Heart right ventricle (tissue), 16 donors: ENCODE measurements at regions not wholly inside any gene's neighbourhood (a gene's known extent, or its start where the extent isn't known, plus 50 kb on each side); places are given as distances from the start of the nearest gene placed in this dataset.

Experiments
- ATAC-seq, 8 donors: fragments of 200-7000 bp; cut with Tn5 transposase; one replicate each; pipeline ENCODE4 v1.9.1; 2020; ENCODE audit warnings: mild to moderate bottlenecking in 8 of 8, moderate library complexity in 8 of 8, moderate number of reproducible peaks in 1 of 8
- DNase-seq, 2 donors: peaks; one replicate each; pipeline ENCODE4 v3.0.0-alpha.2; 2020
- H3K27ac ChIP-seq, 10 donors: fragments of 200-600 bp; sonication (generic) in 2 of 10; one replicate each; pipeline versions ENCODE4 v1.5.0 to v1.8.0; 2020 to 2022; ENCODE audit warnings: mild to moderate bottlenecking in 3 of 10
- H3K27me3 ChIP-seq, 7 donors: fragments of 200-600 bp; one replicate each; pipeline ENCODE4 v1.8.0; 2021 to 2022; ENCODE audit warnings: mild to moderate bottlenecking in 2 of 7
- H3K36me3 ChIP-seq, 9 donors: fragments of 200-600 bp; sonication (generic) in 1 of 9; one replicate each; pipeline versions ENCODE4 v1.5.0 to v1.8.0; 2020 to 2022; ENCODE audit warnings: mild to moderate bottlenecking in 2 of 9
- H3K4me1 ChIP-seq, 9 donors: fragments of 200-600 bp; sonication (generic) in 1 of 9; one replicate each; pipeline versions ENCODE4 v1.5.0 to v1.8.0; 2020 to 2022; ENCODE audit warnings: mild to moderate bottlenecking in 4 of 9
- H3K4me3 ChIP-seq, 10 donors: fragments of 200-600 bp; sonication (generic) in 2 of 10; one replicate each; pipeline versions ENCODE4 v1.5.0 to v1.8.0; 2020 to 2022; ENCODE audit warnings: mild to moderate bottlenecking in 7 of 10, moderate library complexity in 2 of 10
- H3K9me3 ChIP-seq, 11 donors: fragments of 200-600 bp in 10 of 11; sonication (generic) in 2 of 11; one replicate each; pipeline versions ENCODE4 v1.5.0 to v1.8.0; 2013 to 2022; ENCODE audit warnings: mild to moderate bottlenecking in 2 of 11, control low read depth in 1 of 11, moderate library complexity in 1 of 11
- WGBS, 2 donors: extraction: QIAGEN DNeasy Blood & Tissue Kit; methylation state at CpG; one replicate each; pipeline ENCODE4 v1.1.7; 2013; ENCODE audit warnings: inconsistent platforms in 1 of 2; 5-methylcytosine and 5-hydroxymethylcytosine counted together
- intact Hi-C, 10 donors: fragments of 100-400 bp; cut with DNase I; formaldehyde crosslinking; loops; one replicate each; pipeline versions ENCODE4 v1.11.1 to v1.14.2; 2022
- TF ChIP-seq, protein P1 (sequence below), 9 donors: fragments of 200-600 bp; sonication (generic) in 2 of 9; IDR thresholded peaks; one replicate each; pipeline versions ENCODE4 v1.5.0 to v1.8.0; 2021 to 2022; ENCODE audit warnings: antibody characterized with exemption in 9 of 9, mild to moderate bottlenecking in 5 of 9, moderate library complexity in 1 of 9
- donor health status: Arrhythmogenic right ventricular cardiomyopathy.
- donor health status: ischemic (EF 13 %, LVEDD 7.1; RV severe dilation, severe dysfunction).
- donor health status: healthy with polysubstance abuse.
- donor health status: DM: no; HTN: yes; CAD: no.
- donor health status: DM: no; HTN: no; CAD: no.
- donor health status: ischemic (EF 25% LVEDD 6.9; RV normal size, moderate dysfunction).
- donor health status: ischemic (EF 25% LVEDD 5.7; RV mildly dilated, moderate dysfunction).
- donor health status: healthy.
- donor health status: DM: yes; HTN: yes; CAD: no.
- donor health status: Ischemic cardiomyopathy.
- donor health status: ischemic (EF 35%, LVEDD 5.7; RV mildly dilated, moderate dysfunction).
- donor health status: nonischemic (EF 11% LVEDD 7.7; RV severe dilation, severe dysfunction).
- donor health status: DM: yes; HTN: yes; CAD: no.
- donor health status: PGD.
- donor health status: ischemic (EF 29% LVEDD 5.4; RV normal size, mild dysfunction).
- donor health status: nonischemic (EF 23%, LVEDD 6.1; RV moderate dilation, normal function).

DNA sequence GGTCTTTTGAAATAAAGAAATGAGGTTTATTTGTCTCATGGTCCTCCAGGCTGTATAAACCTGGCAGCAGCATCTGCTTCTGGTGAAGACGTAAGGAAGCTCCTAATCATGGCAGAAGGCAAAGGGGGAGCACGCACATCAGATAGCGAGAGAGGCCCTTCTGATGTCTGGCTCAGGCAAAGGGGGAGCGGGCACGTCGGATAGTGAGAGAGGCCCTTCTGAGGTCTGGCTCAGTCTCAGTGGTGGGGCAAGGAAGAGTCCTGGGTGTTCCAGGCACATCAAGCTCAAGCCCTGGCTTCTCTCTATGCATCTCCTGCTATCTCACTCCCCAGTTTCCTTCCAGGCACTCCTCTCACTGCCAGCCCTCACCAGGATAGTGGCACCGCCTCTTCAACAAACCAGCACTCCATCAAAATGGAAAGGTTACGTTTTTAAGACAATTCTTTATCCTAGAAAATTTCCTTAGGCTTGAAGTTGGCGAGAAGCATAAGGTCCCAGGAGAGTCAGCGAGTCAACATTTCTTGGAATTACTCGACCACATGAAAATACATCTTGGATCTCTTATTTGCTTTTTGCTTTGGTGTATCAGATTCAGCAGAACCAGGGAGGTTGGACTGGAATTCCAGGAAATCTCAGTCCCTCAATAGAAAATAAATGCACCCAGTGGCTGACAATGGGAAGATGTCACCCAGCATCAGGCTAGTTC, 189.6 kb upstream of the TMEM132C start:
- Histone ChIP-seq H3K4me3 (no peak overlapping the region), H3K9me3 (peaks cover 0 to 11% (median 0%) of the 10 kb centered on the region in 11 donors), H3K27me3 (peaks cover 0 to 8% (median 0%) of the 10 kb centered on the region in 7 donors), H3K4me1 (no peaks in the 10 kb centered on the region), H3K36me3 (no peaks in the 10 kb centered on the region), H3K27ac (no peak overlapping the region)
- WGBS, 2 donors, result 79 to 81% methylated on average over 11 of the region's 11 CpGs
- TF ChIP-seq, protein P1, sequence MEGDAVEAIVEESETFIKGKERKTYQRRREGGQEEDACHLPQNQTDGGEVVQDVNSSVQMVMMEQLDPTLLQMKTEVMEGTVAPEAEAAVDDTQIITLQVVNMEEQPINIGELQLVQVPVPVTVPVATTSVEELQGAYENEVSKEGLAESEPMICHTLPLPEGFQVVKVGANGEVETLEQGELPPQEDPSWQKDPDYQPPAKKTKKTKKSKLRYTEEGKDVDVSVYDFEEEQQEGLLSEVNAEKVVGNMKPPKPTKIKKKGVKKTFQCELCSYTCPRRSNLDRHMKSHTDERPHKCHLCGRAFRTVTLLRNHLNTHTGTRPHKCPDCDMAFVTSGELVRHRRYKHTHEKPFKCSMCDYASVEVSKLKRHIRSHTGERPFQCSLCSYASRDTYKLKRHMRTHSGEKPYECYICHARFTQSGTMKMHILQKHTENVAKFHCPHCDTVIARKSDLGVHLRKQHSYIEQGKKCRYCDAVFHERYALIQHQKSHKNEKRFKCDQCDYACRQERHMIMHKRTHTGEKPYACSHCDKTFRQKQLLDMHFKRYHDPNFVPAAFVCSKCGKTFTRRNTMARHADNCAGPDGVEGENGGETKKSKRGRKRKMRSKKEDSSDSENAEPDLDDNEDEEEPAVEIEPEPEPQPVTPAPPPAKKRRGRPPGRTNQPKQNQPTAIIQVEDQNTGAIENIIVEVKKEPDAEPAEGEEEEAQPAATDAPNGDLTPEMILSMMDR (IDR thresholded peaks at IDR 0.05), result no peak
- no peak for DNase-seq
- intact Hi-C loops, result loop anchor here in 1 of 10 donors (10.0 kb wide), 1 partner anchor 1563 kb away; no protein-coding TSS in a partner anchor
- no peak for ATAC-seq

GRCh38 chr12:128077917-128078298, 189.1 kb upstream of the TMEM132C start:
- no peak for ATAC-seq
- intact Hi-C loops, result loop anchor here in 1 of 10 donors (10.0 kb wide), 1 partner anchor 1563 kb away; no protein-coding TSS in a partner anchor
- 90 to 91% methylated on average over 8 of the region's 8 CpGs for WGBS, 2 donors

DNA sequence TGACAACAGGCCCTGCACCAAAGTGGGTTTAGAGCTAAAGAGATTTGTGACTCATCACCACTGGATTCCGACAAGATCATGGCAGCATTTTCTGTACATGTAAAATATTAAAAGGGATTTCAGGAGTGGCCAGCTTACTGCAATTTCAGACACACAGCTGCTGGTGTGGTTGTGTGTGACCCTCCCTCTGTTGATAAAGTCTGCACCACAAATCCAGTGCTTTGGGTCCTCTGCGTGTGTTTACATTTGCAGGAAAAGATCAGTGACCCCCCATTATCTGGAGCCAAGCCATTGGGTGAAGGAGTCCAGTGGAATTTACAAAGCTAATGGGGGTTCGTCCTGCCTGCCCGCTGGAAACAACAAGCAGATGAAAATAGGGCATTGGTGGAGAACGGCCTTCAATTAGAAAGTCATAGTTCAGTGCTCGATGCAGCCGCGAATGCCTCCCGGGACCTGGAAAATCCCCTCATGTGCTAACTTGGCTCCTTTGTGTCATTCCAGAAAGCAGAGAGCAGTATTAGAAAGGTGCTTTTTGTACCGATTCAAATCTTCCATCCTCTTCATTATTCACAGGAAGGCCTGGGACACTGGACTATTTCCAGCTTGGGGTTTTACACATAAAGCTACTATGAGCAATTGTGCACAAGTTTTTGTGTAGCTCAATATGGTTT, 188.5 kb upstream of the TMEM132C start:
- peaks cover 0 to 8% (median 0%) of the 10 kb centered on the region in 7 donors for H3K27me3 ChIP-seq
- TF ChIP-seq, protein P1 (IDR thresholded peaks at IDR 0.05), result no peak
- no peak for ATAC-seq
- no peak overlapping the region for H3K27ac ChIP-seq
- peaks cover 0 to 11% (median 0%) of the 10 kb centered on the region in 11 donors for H3K9me3 ChIP-seq
- no peaks in the 10 kb centered on the region for H3K4me1 ChIP-seq
- intact Hi-C loops, result loop anchor here in 1 of 10 donors (10.0 kb wide), 1 partner anchor 1564 kb away; no protein-coding TSS in a partner anchor
- H3K4me3 ChIP-seq, result no peak overlapping the region
- H3K36me3 ChIP-seq, result no peaks in the 10 kb centered on the region
- 59 to 62% methylated on average over 10 of the region's 10 CpGs for WGBS, 2 donors
- DNase-seq, result no peak

More at GRCh38 chr12:128077917-128078298, 189.1 kb upstream of the TMEM132C start:
- Histone ChIP-seq H3K36me3 (no peaks in the 10 kb centered on the region), H3K27ac (no peak overlapping the region), H3K4me1 (no peaks in the 10 kb centered on the region), H3K9me3 (peaks cover 0 to 11% (median 0%) of the 10 kb centered on the region in 11 donors), H3K4me3 (no peak overlapping the region), H3K27me3 (peaks cover 0 to 8% (median 0%) of the 10 kb centered on the region in 7 donors)
- no peak for DNase-seq
- TF ChIP-seq, protein P1 (IDR thresholded peaks at IDR 0.05), result no peak

DNA sequence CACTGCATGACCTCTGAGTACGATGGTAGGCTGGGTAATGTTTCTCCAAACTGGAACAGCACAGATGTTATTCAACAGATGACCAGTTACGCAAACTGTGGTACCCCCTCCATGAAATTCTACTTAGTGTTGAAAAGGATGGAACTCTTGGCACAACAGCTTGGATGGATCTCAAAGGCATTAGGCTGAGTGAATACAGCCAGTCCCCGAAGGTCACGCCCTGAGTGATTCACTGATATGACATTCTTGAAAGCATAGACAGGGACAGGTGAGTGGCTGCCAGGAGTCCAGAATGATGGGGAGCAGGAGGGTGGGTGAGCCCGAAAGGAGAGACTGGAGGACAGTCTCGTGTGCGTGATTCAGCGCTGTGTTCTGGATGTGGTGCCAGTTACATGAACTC, 187.5 kb upstream of the TMEM132C start:
- H3K36me3 ChIP-seq, result no peaks in the 10 kb centered on the region
- ATAC-seq (no peak), DNase-seq (no peak)
- intact Hi-C loops, result loop anchor here in 1 of 10 donors (10.0 kb wide), 1 partner anchor 1565 kb away; no protein-coding TSS in a partner anchor
- no peak overlapping the region for H3K4me3 ChIP-seq
- H3K9me3 ChIP-seq, result peaks cover 0 to 11% (median 0%) of the 10 kb centered on the region in 11 donors
- TF ChIP-seq, protein P1 (IDR thresholded peaks at IDR 0.05), result no peak
- H3K27ac ChIP-seq, result no peak overlapping the region
- H3K4me1 ChIP-seq, result no peaks in the 10 kb centered on the region
- WGBS, 2 donors, result 71 to 89% methylated on average over 8 of the region's 8 CpGs
- peaks cover 0 to 8% (median 0%) of the 10 kb centered on the region in 7 donors for H3K27me3 ChIP-seq
